Naive thymus-derived CD8-positive, alpha-beta T cell (primary cell): ENCODE measurements at regions not wholly inside any gene's neighbourhood (a gene's known extent, or its start where the extent isn't known, plus 50 kb on each side); places are given as distances from the start of the nearest gene placed in this dataset.
"Not testable (repeated sequence)": the region's sequence is repeated elsewhere in the genome, so short reads cannot be mapped to it uniquely, and the experiment has no call there.

ENCODE experiments used
- ATAC-seq, 2 donors: fragments of 150-1000 bp; cut with Tn5 transposase in 1 of 2; sonication (Bioruptor Pico), chemical (Tn5 transposase) in 1 of 2; 1 replicate in 1 of 2; 2 replicates in 1 of 2; pipeline ENCODE4 v1.10.0; 2021; ENCODE audit warnings: mild to moderate bottlenecking in 2 of 2, moderate library complexity in 2 of 2
- POLR2A ChIA-PET: fragments of 350-600 bp; sonication (Branson Sonifier 250); formaldehyde crosslinking; loops from one replicate; lab custom pipeline; 2021; ENCODE audit warnings: antibody characterized with exemption; lab: Charles Lee
- DNase-seq, 10 donors: peaks; one replicate each; pipeline versions ENCODE4 v3.0.0 to v3.0.0-alpha.2; 2020 to 2022
- H3K27ac Mint-ChIP-seq, 10 donors: one replicate each; pipeline ENCODE4 v1.8.0; 2020 to 2022; ENCODE audit warnings: mild to moderate bottlenecking in 10 of 10, mixed read lengths in 10 of 10, moderate library complexity in 4 of 10, inconsistent platforms in 1 of 10
- H3K27me3 Mint-ChIP-seq, 5 donors: one replicate each; pipeline ENCODE4 v1.8.0; 2021 to 2022; ENCODE audit warnings: mixed read lengths in 5 of 5
- H3K36me3 Mint-ChIP-seq, 3 donors: one replicate each; pipeline ENCODE4 v1.8.0; 2020 to 2022; ENCODE audit warnings: mixed read lengths in 3 of 3, mild to moderate bottlenecking in 2 of 3, inconsistent platforms in 1 of 3
- H3K4me1 Mint-ChIP-seq, 4 donors: one replicate each; pipeline ENCODE4 v1.8.0; 2021 to 2022; ENCODE audit warnings: mixed read lengths in 4 of 4
- H3K4me3 Mint-ChIP-seq, 10 donors: one replicate each; pipeline ENCODE4 v1.8.0; 2020 to 2022; ENCODE audit warnings: mild to moderate bottlenecking in 10 of 10, mixed read lengths in 10 of 10, moderate library complexity in 6 of 10, inconsistent platforms in 1 of 10
- H3K9me3 Mint-ChIP-seq, 9 donors: one replicate each; pipeline ENCODE4 v1.8.0; 2020 to 2022; ENCODE audit warnings: mixed read lengths in 9 of 9, mild to moderate bottlenecking in 3 of 9, inconsistent platforms in 1 of 9, moderate library complexity in 1 of 9

DNA sequence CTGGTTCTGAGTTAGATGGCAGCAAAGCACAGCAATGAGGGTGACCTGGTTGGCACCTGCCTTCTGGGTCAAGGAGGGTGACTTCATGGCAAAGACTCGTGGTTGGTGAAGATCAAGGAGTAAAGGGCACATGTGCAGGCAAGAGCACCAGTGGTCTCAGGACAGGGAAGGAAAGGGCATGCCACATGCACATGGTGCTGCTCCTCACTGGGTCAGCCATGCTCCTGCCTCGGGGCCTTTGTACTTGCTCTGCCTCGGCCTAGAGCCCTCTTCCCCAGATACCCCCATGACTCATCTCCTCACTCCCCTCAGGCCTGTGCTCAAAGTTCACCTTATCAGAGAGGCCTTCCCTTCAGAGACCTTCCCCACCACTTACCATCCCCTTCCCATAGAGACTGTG is 106.7 kb upstream of the KDM7A start:
- ATAC-seq (no peak), DNase-seq (no peak)
- H3K27ac Mint-ChIP-seq, result peak overlapping the region in 1 of 10 donors; percentile 32
- H3K4me3 Mint-ChIP-seq, result no peak overlapping the region
- peaks cover 0 to 4% (median 2%) of the 10 kb centered on the region in 4 donors for H3K4me1 Mint-ChIP-seq
- H3K27me3 Mint-ChIP-seq, result no peaks in the 10 kb centered on the region
- H3K36me3 Mint-ChIP-seq, result no peaks in the 10 kb centered on the region
- H3K9me3 Mint-ChIP-seq, result peaks cover 0 to 3% (median 0%) of the 10 kb centered on the region in 9 donors
- POLR2A ChIA-PET, result interaction anchor here (1.6 kb wide), 1 partner anchor 39 kb away, joined by 4 read pairs; no protein-coding TSS in a partner anchor

GRCh38 chr7:140281960-140282359 is 105.2 kb upstream of the KDM7A start:
- no peak overlapping the region for H3K27ac Mint-ChIP-seq
- DNase-seq (no peak), ATAC-seq (no peak)
- H3K4me3 Mint-ChIP-seq, result no peak overlapping the region
- H3K27me3 Mint-ChIP-seq, result no peaks in the 10 kb centered on the region
- POLR2A ChIA-PET, result no interaction called here
- peaks cover 0 to 7% (median 2%) of the 10 kb centered on the region in 4 donors for H3K4me1 Mint-ChIP-seq
- H3K9me3 Mint-ChIP-seq, result peaks cover 0 to 3% (median 0%) of the 10 kb centered on the region in 9 donors
- no peaks in the 10 kb centered on the region for H3K36me3 Mint-ChIP-seq

GRCh38 chr7:140281255-140281654 is 104.5 kb upstream of the KDM7A start:
- no peaks in the 10 kb centered on the region for H3K36me3 Mint-ChIP-seq
- peaks cover 0 to 7% (median 2%) of the 10 kb centered on the region in 4 donors for H3K4me1 Mint-ChIP-seq
- ATAC-seq, result no peak
- H3K9me3 Mint-ChIP-seq, result peaks cover 0 to 3% (median 0%) of the 10 kb centered on the region in 9 donors
- H3K4me3 Mint-ChIP-seq, result no peak overlapping the region
- no peak for DNase-seq
- H3K27ac Mint-ChIP-seq, result no peak overlapping the region
- POLR2A ChIA-PET, result no interaction called here
- H3K27me3 Mint-ChIP-seq, result no peaks in the 10 kb centered on the region

GRCh38 chr7:140276001-140276400 is 99.2 kb upstream of the KDM7A start:
- no peak for ATAC-seq
- POLR2A ChIA-PET, result interaction anchor here (0.7 to 4.2 kb wide), 3 partner anchors 24 to 99 kb away, joined by 3 to 29 read pairs (median 3); partner anchors contain the start of gene KDM7A
- peak overlapping the region in 1 of 10 donors; percentile 58 for H3K27ac Mint-ChIP-seq
- no peaks in the 10 kb centered on the region for H3K36me3 Mint-ChIP-seq
- no peak overlapping the region for H3K4me3 Mint-ChIP-seq
- no peaks in the 10 kb centered on the region for H3K27me3 Mint-ChIP-seq
- no peaks in the 10 kb centered on the region for H3K9me3 Mint-ChIP-seq
- peaks cover 0 to 7% (median 2%) of the 10 kb centered on the region in 4 donors for H3K4me1 Mint-ChIP-seq
- DNase-seq, result no peak

GRCh38 chr7:140275069-140275965 is 98.5 kb upstream of the KDM7A start:
- Mint-ChIP-seq H3K4me3 (no peak overlapping the region), H3K27ac (peak overlapping the region in 1 of 10 donors; percentile 58), H3K36me3 (no peaks in the 10 kb centered on the region), H3K27me3 (no peaks in the 10 kb centered on the region), H3K9me3 (no peaks in the 10 kb centered on the region), H3K4me1 (peaks cover 0 to 7% (median 3%) of the 10 kb centered on the region in 4 donors)
- no peak for ATAC-seq
- POLR2A ChIA-PET, result interaction anchor here (0.6 to 4.2 kb wide), 8 partner anchors 10 to 99 kb away, joined by 3 to 29 read pairs (median 6); partner anchors contain the start of gene KDM7A
- no peak for DNase-seq

DNA sequence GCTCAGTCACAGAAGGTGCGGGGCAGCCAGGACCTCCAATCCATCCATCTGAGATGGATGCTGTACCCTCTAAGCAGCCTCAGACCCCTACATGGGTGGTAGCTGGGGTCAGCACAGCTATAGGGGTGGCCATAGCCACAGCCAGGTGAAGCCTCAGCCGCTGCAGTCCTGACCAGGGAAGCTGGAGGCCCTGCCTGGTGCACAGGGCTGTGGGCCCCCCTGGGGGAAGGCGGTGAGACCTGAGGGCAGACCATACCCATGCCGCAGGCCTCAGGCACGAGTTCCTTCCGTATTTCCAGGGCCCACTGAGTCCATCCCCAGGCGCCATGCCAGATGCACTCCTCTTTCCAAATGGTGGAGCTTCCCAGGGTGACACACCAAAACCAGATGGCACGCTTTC is 96.6 kb upstream of the KDM7A start:
- H3K36me3 Mint-ChIP-seq, result no peaks in the 10 kb centered on the region
- H3K27me3 Mint-ChIP-seq, result no peaks in the 10 kb centered on the region
- H3K27ac Mint-ChIP-seq, result peak overlapping the region in 2 of 10 donors; percentile 48 to 52
- ATAC-seq (no peak), DNase-seq (no peak)
- H3K4me1 Mint-ChIP-seq, result peaks cover 8 to 16% (median 12%) of the 10 kb centered on the region in 4 donors
- H3K4me3 Mint-ChIP-seq, result no peak overlapping the region
- no peaks in the 10 kb centered on the region for H3K9me3 Mint-ChIP-seq
- POLR2A ChIA-PET, result interaction anchor here (0.6 to 4.2 kb wide), 5 partner anchors 10 to 98 kb away, joined by 3 to 29 read pairs (median 4); no protein-coding TSS in a partner anchor

DNA sequence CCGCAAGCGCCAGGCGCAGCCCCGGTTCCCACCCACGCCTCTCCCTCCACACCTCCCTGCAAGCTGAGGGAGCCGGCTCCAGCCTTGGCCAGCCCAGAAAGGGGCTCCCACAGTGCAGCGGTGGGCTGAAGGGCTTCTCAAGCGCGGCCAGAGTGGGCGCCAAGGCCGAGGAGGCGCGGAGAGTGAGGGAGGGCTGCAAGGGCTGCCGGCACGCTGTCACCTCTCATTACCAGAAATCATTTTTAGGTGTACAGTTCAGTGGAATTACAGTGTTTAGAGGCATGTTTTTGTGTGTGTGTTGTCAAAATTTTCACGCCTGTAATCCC is 94.8 kb upstream of the KDM7A start:
- H3K27ac Mint-ChIP-seq, DNase-seq, H3K9me3 Mint-ChIP-seq, H3K4me3 Mint-ChIP-seq, H3K27me3 Mint-ChIP-seq, ATAC-seq, H3K36me3 Mint-ChIP-seq: not testable (repeated sequence)
- peaks cover 14 to 33% (median 26%) of the 10 kb centered on the region in 4 donors for H3K4me1 Mint-ChIP-seq
- POLR2A ChIA-PET, result interaction anchor here (0.7 to 4.2 kb wide), 3 partner anchors 41 to 1167 kb away, joined by 8 to 29 read pairs (median 9); partner anchors contain the start of gene KDM7A

GRCh38 chr7:140269004-140269638 is 92.3 kb upstream of the KDM7A start:
- no peaks in the 10 kb centered on the region for H3K27me3 Mint-ChIP-seq
- peak overlapping the region; percentile 16 to 70 (median 60) for H3K4me3 Mint-ChIP-seq
- DNase-seq (peak in 4 of 10 donors; percentile 25 to 75 (median 56)), ATAC-seq (peak; percentile 94 to 95)
- no peaks in the 10 kb centered on the region for H3K36me3 Mint-ChIP-seq
- POLR2A ChIA-PET, result interaction anchor here (0.7 to 2.9 kb wide), 5 partner anchors 9 to 94 kb away, joined by 3 to 20 read pairs (median 9); partner anchors contain the start of gene KDM7A
- H3K9me3 Mint-ChIP-seq, result no peaks in the 10 kb centered on the region
- peak overlapping the region; percentile 79 to 95 (median 90) for H3K27ac Mint-ChIP-seq
- H3K4me1 Mint-ChIP-seq, result peaks cover 18 to 46% (median 38%) of the 10 kb centered on the region in 4 donors

DNA sequence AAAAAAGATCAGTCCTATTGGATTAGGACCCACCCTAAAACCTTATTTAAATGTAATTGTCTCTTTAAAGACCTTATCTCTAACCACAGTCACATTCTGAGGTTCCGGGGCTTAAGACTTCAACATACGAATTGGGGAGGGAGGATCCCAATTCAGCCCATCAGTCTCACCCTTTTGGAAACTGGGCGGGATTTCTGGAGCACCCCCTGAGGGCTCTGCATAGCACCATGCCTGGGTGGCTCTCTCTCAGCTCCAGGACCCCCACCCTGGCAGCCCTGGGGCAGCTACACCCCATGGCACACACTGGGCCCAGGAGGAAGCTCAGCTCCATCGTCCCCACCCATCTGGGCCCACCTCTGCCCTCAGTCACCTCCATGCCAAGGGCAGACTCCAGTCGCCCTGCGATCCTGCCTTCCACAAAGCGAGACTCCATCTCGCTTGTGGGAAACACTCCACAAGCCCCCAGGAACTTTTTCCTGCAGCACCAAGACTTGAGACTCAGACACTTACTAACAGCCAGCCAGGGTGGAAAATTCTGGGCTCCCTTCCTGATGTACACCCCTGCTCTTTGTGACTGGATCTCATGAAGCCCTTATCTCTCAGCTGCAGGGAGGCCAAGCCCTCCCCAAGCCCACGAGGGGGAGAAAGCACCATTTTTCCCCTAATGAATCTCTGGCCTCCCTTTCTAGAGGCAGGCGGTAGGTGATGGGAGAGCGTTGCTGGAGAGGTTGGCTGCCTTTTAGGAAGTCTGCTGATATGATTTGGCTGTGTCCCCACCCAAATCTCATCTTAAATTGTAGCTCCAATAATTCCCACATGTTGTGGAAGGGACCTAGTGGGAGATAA is 90.8 kb upstream of the KDM7A start:
- Mint-ChIP-seq H3K9me3 (no peaks in the 10 kb centered on the region), H3K27me3 (no peaks in the 10 kb centered on the region), H3K36me3 (no peaks in the 10 kb centered on the region), H3K4me1 (peaks cover 24 to 61% (median 54%) of the 10 kb centered on the region in 4 donors), H3K27ac (peak overlapping the region; percentile 58 to 93 (median 84)), H3K4me3 (peak overlapping the region in 8 of 10 donors; percentile 4 to 80 (median 46))
- ATAC-seq (no peak), DNase-seq (no peak)
- POLR2A ChIA-PET, result interaction anchor here (0.6 to 6.7 kb wide), 7 partner anchors 14 to 91 kb away, joined by 3 to 91 read pairs (median 5); partner anchors contain the start of gene KDM7A

DNA sequence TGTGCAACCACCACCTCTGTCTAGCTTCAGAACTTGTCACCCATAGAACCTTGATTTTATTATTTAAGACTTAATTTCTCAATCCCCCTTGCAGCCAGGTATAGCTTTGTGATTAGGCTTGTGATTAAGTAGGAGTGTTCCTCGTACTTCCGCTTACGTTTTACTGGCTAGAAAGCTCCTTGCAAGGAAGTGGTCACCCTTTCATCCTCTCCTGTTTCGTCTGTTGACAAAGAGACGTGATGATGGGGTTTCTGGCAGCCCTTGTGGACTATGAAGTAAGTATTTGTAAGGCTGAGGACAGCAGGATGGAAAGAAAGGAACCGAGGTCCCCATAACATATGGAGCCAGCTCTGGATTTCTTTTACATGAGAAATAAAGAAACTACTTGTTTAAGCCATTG is 86.5 kb upstream of the KDM7A start:
- POLR2A ChIA-PET, result interaction anchor here (0.7 to 6.7 kb wide), 10 partner anchors 10 to 410 kb away, joined by 3 to 91 read pairs (median 4); partner anchors contain the start of gene KDM7A
- peaks cover 40 to 75% (median 71%) of the 10 kb centered on the region in 4 donors for H3K4me1 Mint-ChIP-seq
- ATAC-seq, result peak; percentile 89 to 94
- DNase-seq, result peak in 9 of 10 donors; percentile 20 to 84 (median 60)
- no peaks in the 10 kb centered on the region for H3K36me3 Mint-ChIP-seq
- H3K27ac Mint-ChIP-seq, result peak overlapping the region; percentile 89 to 97 (median 92)
- peak overlapping the region; percentile 59 to 83 (median 74) for H3K4me3 Mint-ChIP-seq
- no peaks in the 10 kb centered on the region for H3K27me3 Mint-ChIP-seq
- peaks cover 0 to 1% (median 0%) of the 10 kb centered on the region in 9 donors for H3K9me3 Mint-ChIP-seq

GRCh38 chr7:140262242-140262903 is 85.6 kb upstream of the KDM7A start:
- Mint-ChIP-seq H3K9me3 (peaks cover 0 to 2% (median under 1%) of the 10 kb centered on the region in 9 donors), H3K4me1 (peaks cover 37 to 66% (median 61%) of the 10 kb centered on the region in 4 donors), H3K36me3 (no peaks in the 10 kb centered on the region), H3K27ac (peak overlapping the region; percentile 89 to 97 (median 92)), H3K4me3 (peak overlapping the region in 9 of 10 donors; percentile 37 to 83 (median 72)), H3K27me3 (no peaks in the 10 kb centered on the region)
- DNase-seq, result no peak
- ATAC-seq, result peak in 1 of 2 donors; percentile 34
- POLR2A ChIA-PET, result interaction anchor here (0.5 to 6.7 kb wide), 11 partner anchors 10 to 411 kb away, joined by 3 to 91 read pairs (median 5); partner anchors contain the start of gene KDM7A
